ENCODE measurements at regions not wholly inside any gene's neighbourhood (a gene's known extent, or its start where the extent isn't known, plus 50 kb on each side); places are given as distances from the start of the nearest gene placed in this dataset.
"Not testable (repeated sequence)": the region's sequence is repeated elsewhere in the genome, so short reads cannot be mapped to it uniquely, and the experiment has no call there.

- TF ChIP-seq ZNF169, CTCF, ZNF48 (tag by site-specific recombination; IDR thresholded peaks at IDR 0.05): not testable (repeated sequence)
- TF ChIP-seq, protein P1, sequence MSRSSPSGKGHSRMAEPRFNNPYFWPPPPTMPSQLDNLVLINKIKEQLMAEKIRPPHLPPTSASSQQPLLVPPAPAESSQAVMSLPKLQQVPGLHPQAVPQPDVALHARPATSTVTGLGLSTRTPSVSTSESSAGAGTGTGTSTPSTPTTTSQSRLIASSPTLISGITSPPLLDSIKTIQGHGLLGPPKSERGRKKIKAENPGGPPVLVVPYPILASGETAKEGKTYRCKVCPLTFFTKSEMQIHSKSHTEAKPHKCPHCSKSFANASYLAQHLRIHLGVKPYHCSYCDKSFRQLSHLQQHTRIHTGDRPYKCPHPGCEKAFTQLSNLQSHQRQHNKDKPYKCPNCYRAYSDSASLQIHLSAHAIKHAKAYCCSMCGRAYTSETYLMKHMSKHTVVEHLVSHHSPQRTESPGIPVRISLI (tag by site-specific recombination; IDR thresholded peaks at IDR 0.05) = not testable (repeated sequence)
Observed at GRCh38 chr20:29755854-29756498, 1501.5 kb upstream of the DEFB115 start.
